GM21367 (cell line): ENCODE measurements at regions not wholly inside any gene's neighbourhood (a gene's known extent, or its start where the extent isn't known, plus 50 kb on each side); places are given as distances from the start of the nearest gene placed in this dataset.

Source experiments
- ATAC-seq: cut with Tn5 transposase; IDR thresholded peaks from one replicate; pipeline ENCODE4 v1.9.1; 2021; ENCODE audit not compliant: unreplicated experiment

DNA sequence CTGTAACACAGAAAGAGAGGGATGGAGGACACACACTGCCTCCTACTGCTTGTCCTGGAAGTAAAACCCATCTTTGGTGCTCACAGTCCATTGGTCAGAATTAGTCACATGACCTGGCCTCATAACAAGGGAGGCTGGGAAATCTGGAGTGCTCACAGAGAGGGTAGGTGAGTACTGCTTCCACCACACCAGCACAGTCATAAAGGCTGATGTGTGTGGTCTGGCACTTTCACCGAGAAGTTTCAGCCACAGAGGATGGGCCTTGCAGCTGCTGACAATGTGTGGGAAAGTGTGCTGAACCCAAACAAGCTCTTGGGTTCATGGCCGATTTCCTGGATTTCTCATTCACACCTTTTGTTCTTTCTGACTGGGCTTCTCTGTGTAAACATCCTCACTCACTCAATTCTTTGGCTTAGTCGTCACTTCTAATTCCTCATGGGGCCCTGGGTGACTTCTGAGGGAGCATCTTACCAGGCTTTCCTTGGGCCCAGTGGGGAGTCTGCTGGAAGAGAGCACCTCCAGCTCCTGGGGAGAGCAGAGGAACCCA is 100.7 kb downstream of the ASB7 start:
- peak; percentile 99 for ATAC-seq

DNA sequence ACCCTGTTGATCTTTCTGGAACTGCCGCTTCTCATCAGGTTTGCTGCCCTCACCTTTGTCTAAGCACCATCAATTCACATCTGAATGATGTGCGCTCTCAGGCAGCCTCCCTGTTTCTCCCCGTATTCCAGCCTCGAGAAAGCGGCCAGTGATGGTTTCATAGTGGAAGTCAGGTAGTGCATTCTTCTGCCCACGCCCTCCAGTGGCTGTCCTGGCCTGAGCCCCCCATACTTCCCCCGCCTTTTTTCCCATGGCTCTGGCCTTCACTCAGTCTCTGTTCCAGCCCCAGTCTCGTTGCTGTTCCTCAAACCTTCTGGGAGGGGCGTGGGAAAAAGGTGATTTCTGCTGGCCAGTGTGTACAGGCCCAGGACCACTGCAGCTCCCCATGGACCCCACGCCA is 101.3 kb downstream of the ASB7 start:
- ATAC-seq: no peak

- ATAC-seq: no peak
Observed at GRCh38 chr15:100704281-100705055, 102.1 kb downstream of the ASB7 start.

DNA sequence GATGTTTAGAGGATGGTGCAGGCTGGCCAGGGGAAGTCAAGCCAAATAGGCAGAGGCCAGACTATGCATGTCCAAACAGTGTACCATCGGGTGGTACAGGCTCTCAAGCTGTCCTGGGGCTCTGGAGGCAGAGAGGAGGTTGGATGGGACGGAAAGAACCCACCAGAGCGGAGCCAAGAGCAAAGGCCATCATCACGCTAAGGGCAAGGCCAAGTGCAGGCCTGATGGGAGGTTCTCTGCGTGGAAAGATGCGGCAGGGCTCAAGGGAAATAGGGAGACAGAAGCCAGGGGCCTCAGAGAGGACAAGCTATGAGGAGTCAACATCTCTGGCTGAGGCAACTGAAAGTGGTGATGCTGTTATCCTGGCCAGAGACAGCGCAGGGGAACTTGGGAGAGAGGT is 102.7 kb downstream of the ASB7 start:
- ATAC-seq: no peak

GRCh38 chr15:100705841-100706240 is 103.5 kb downstream of the ASB7 start:
- ATAC-seq: no peak

- no peak for ATAC-seq
Observed at GRCh38 chr15:100707229-100707628, 104.8 kb downstream of the ASB7 start.

GRCh38 chr15:100708916-100709315 is 106.5 kb downstream of the ASB7 start:
- ATAC-seq: no peak

DNA sequence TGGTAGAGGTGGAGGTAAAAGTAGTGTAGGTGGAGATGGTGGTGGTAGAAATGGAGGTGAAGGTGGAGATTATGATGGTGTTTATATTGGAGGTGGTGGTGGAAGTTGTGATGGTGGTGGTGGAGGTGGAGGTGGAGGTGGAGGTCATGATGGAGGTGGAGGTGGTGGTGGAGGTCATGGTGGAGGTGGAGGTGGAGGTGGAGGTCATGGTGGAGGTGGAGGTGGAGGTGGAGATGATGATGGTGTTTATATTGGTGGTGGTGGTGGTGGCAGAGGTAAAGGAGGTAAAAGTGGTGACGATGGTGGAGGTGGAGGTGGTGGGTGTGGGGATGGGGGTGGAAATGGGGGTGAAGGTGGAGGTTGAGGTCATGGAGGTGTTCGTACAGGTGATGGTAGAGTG is 107.8 kb downstream of the ASB7 start:
- no peak for ATAC-seq

GRCh38 chr15:100710744-100711515 is 108.5 kb downstream of the ASB7 start:
- no peak for ATAC-seq

- no peak for ATAC-seq
Observed at GRCh38 chr15:100711516-100712021, 109.2 kb downstream of the ASB7 start.

DNA sequence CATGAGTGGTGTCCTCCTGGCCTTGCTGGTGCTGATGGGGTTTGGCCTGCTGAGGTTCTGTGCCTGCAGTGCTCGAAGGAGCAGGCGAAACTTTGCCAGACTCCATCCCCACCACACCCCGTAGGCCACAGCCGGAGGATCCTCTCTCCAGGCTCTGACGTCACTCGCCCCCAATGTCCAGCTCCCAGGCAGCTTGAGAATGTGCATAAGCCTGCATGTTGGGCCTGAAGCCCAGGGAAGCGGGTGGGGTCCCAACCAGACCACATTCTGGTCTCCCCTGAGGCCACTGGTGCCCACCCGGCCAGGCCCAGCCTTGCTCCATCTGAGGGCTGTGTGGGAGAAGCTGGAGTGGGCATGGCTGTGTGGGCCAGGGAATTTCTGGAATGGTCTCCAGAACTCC is 109.8 kb downstream of the ASB7 start:
- no peak for ATAC-seq

- ATAC-seq: no peak
Observed at GRCh38 chr15:100713163-100713867, 110.9 kb downstream of the ASB7 start.

- ATAC-seq: no peak
Observed at GRCh38 chr15:100714034-100714748, 111.8 kb downstream of the ASB7 start.

DNA sequence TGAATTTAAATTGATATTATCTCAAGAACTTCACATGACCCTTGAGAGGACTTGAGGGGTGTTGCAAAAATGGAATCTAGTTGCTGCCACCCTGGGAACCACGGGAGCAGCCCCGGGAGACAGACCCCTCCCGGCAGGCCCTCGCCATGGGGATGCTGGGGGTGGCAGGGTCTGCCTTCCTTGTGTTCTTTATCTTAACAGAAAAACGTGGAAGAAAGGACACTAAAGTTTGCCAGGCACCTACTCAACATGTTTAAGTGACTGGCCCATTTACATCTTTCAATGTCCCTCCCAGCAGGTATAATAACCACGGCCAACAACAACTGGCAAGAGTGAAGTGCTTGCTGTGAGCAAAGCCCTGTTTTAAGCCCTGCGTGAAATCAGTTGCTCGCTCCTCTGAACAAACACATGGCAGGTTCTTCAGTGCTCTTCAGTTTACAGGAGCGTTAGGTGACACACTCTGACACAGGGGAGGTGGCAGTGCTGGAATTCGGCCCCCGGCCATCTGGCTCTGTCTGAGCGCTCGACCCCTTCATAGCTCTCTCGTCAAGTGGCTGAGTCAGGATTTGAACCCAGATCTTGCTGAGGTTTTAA is 112.5 kb downstream of the ASB7 start:
- ATAC-seq: no peak

- ATAC-seq: no peak
Observed at GRCh38 chr15:100715571-100716455, 113.4 kb downstream of the ASB7 start.

DNA sequence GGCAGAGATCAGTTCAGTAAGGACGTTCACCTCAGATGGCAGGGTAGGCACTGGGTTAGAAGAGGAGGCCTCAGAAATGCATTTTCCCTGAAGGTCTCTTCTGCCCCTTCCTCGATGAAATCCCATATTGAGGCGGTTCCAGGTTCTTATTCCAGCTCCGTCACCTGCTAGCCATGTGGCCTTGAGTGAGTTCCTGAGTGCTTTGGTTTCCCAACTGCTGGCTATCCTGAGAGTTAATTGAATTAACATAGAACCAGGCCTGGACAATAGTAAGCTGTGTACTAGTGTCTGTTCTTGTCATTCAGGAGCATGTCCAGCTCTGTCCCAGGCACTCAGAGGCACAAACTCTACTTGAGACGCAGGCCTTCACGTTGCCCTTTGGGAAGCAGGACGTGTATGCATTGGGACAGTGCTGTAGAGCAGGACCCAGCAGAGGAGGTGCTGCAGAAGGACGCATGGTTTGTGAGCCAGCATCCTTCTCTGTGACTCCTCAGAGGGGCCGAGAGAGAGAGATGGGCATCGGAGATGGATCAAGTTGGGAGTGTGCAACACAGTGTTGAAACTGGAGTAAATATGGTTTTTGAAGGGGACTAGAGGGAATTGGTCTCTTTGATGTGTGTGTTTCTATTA is 114.2 kb downstream of the ASB7 start:
- ATAC-seq: no peak

DNA sequence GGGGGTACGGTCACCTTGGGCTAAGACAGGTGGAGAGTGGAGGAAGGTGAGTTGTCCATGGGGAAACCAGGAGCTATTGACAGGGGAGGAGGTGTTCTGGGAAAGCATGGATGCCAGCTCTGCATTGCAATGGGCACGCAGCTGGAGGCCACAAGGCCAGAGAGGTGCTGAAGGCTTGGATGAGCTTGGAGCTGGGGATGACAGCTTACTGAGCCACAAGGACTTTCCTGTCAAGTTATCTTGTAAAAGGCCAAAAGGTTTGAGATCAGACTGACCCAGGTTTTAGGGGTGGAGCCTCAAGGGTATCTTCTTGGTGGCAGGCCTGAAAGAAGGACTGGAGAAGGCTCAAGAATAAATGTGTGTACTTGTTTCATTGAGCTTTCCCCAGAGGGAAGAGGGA is 115.2 kb downstream of the ASB7 start:
- ATAC-seq: no peak

- ATAC-seq: no peak
Observed at GRCh38 chr15:100718075-100718980, 115.9 kb downstream of the ASB7 start.
